ENCODE measurements at regions not wholly inside any gene's neighbourhood (a gene's known extent, or its start where the extent isn't known, plus 50 kb on each side); places are given as distances from the start of the nearest gene placed in this dataset.
"Not testable (repeated sequence)": the region's sequence is repeated elsewhere in the genome, so short reads cannot be mapped to it uniquely, and the experiment has no call there.

- peak; percentile 45 for DNase-seq
Observed at GRCh38 chr15:66865622-66866611, 163.9 kb downstream of the SMAD6 start.

GRCh38 chr15:66866656-66867055, 164.6 kb downstream of the SMAD6 start:
- peak; percentile 13 for DNase-seq

- DNase-seq = no peak
Observed at GRCh38 chr15:66868918-66869317, 166.9 kb downstream of the SMAD6 start.

GRCh38 chr15:66870880-66871388, 168.9 kb downstream of the SMAD6 start:
- no peak for DNase-seq

GRCh38 chr15:66872405-66872804, 170.4 kb downstream of the SMAD6 start:
- DNase-seq = no peak

- DNase-seq = not testable (repeated sequence)
Observed at GRCh38 chr15:66873331-66873730, 171.3 kb downstream of the SMAD6 start.

GRCh38 chr15:66873856-66874255, 171.8 kb downstream of the SMAD6 start:
- DNase-seq = no peak

GRCh38 chr15:66875588-66876420, 173.8 kb downstream of the SMAD6 start:
- no peak for DNase-seq

GRCh38 chr15:66876421-66876730, 174.3 kb downstream of the SMAD6 start:
- no peak for DNase-seq

- DNase-seq = no peak
Observed at GRCh38 chr15:66876731-66877476, 174.9 kb downstream of the SMAD6 start.

GRCh38 chr15:66877477-66878271, 175.6 kb downstream of the SMAD6 start:
- peak; percentile 32 for DNase-seq

- DNase-seq = peak; percentile 20
Observed at GRCh38 chr15:66878761-66879160, 176.7 kb downstream of the SMAD6 start.

- peak; percentile 15 for DNase-seq
Observed at GRCh38 chr15:66879531-66880368, 177.7 kb downstream of the SMAD6 start.

- DNase-seq = peak; percentile 38
Observed at GRCh38 chr15:66880380-66881155, 178.5 kb downstream of the SMAD6 start.

GRCh38 chr15:66881173-66881905, 179.3 kb downstream of the SMAD6 start:
- peak; percentile 43 for DNase-seq

- DNase-seq = peak; percentile 35
Observed at GRCh38 chr15:66882251-66883020, 180.4 kb downstream of the SMAD6 start.

- DNase-seq = peak; percentile 39
Observed at GRCh38 chr15:66883284-66883911, 181.4 kb downstream of the SMAD6 start.

- DNase-seq = peak; percentile 12
Observed at GRCh38 chr15:66884115-66884622, 181.2 kb upstream of the SMAD3 start.

All from activated CD8-positive, alpha-beta memory T cell treated with anti-CD3 and anti-CD28 coated beads, Interleukin-2, amount 50 U/mL, for 48 hours (primary cell).